ENCODE measurements at regions not wholly inside any gene's neighbourhood (a gene's known extent, or its start where the extent isn't known, plus 50 kb on each side); places are given as distances from the start of the nearest gene placed in this dataset.

- no peaks in the 10 kb centered on the region for H3K4me1 Mint-ChIP-seq (ENCODE audit: low read depth, unreplicated experiment)
- H3K27me3 Mint-ChIP-seq (ENCODE audit: unreplicated experiment) = no peaks in the 10 kb centered on the region
- no peaks in the 10 kb centered on the region for H3K36me3 Mint-ChIP-seq (ENCODE audit: unreplicated experiment)
- H3K27ac Mint-ChIP-seq (ENCODE audit: unreplicated experiment) = no peak overlapping the region
- no peak for DNase-seq
- TF ChIP-seq, protein P1, sequence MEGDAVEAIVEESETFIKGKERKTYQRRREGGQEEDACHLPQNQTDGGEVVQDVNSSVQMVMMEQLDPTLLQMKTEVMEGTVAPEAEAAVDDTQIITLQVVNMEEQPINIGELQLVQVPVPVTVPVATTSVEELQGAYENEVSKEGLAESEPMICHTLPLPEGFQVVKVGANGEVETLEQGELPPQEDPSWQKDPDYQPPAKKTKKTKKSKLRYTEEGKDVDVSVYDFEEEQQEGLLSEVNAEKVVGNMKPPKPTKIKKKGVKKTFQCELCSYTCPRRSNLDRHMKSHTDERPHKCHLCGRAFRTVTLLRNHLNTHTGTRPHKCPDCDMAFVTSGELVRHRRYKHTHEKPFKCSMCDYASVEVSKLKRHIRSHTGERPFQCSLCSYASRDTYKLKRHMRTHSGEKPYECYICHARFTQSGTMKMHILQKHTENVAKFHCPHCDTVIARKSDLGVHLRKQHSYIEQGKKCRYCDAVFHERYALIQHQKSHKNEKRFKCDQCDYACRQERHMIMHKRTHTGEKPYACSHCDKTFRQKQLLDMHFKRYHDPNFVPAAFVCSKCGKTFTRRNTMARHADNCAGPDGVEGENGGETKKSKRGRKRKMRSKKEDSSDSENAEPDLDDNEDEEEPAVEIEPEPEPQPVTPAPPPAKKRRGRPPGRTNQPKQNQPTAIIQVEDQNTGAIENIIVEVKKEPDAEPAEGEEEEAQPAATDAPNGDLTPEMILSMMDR (IDR thresholded peaks at IDR 0.05; ENCODE audit: partially characterized antibody, unreplicated experiment) = no peak
- H3K9me3 Mint-ChIP-seq (ENCODE audit: unreplicated experiment) = no peaks in the 10 kb centered on the region
- H3K4me3 Mint-ChIP-seq (ENCODE audit: unreplicated experiment) = no peak overlapping the region
Observed at GRCh38 chr20:17084909-17085308, 141.9 kb upstream of the PCSK2 start.

DNA sequence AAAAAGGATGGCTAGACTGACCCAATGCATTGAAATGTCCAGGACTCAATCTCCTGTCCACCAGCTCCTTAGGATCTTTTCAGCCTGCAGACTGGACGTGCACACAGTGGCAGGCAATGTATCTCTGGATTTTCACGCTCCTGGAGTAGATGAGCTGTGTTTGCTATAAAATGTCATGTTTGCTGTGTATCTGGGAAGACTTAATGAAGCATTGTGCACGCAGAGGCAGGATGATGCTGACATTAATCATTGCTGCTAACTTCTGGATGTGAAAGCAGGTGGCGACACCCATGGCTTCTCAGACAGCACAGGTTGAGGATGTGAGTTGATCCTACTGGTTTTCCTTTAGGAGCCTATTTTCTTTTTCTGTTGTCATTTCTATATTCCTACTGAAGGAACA lies 133.1 kb upstream of the PCSK2 start:
- H3K36me3 Mint-ChIP-seq (ENCODE audit: unreplicated experiment) = no peaks in the 10 kb centered on the region
- H3K27ac Mint-ChIP-seq (ENCODE audit: unreplicated experiment) = no peak overlapping the region
- H3K9me3 Mint-ChIP-seq (ENCODE audit: unreplicated experiment) = no peaks in the 10 kb centered on the region
- H3K27me3 Mint-ChIP-seq (ENCODE audit: unreplicated experiment) = no peaks in the 10 kb centered on the region
- TF ChIP-seq, protein P1 (IDR thresholded peaks at IDR 0.05; ENCODE audit: partially characterized antibody, unreplicated experiment) = no peak
- no peak for DNase-seq
- no peaks in the 10 kb centered on the region for H3K4me1 Mint-ChIP-seq (ENCODE audit: low read depth, unreplicated experiment)
- no peak overlapping the region for H3K4me3 Mint-ChIP-seq (ENCODE audit: unreplicated experiment)

DNA sequence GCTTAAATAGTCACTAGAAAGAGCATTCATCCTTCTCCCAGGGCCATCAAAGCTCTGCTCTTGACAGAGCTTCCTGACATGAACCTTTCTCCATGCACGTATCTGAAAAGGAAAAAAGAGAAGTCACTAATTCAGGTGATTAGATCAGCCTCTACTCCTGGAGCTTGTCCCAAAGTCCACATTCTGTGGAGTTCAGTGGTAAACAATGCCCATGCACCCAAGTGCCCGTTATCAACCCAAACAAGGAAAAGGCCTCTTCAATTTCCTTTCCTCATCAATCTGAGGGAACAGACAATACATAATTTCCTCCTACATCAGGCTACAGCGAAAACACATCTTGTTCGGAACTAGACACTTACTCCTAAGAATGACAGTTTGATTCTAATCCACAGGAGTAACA lies 129.2 kb upstream of the PCSK2 start:
- DNase-seq = no peak
- no peaks in the 10 kb centered on the region for H3K4me1 Mint-ChIP-seq (ENCODE audit: low read depth, unreplicated experiment)
- no peak overlapping the region for H3K4me3 Mint-ChIP-seq (ENCODE audit: unreplicated experiment)
- H3K27ac Mint-ChIP-seq (ENCODE audit: unreplicated experiment) = no peak overlapping the region
- no peaks in the 10 kb centered on the region for H3K36me3 Mint-ChIP-seq (ENCODE audit: unreplicated experiment)
- no peaks in the 10 kb centered on the region for H3K27me3 Mint-ChIP-seq (ENCODE audit: unreplicated experiment)
- TF ChIP-seq, protein P1 (IDR thresholded peaks at IDR 0.05; ENCODE audit: partially characterized antibody, unreplicated experiment) = no peak
- no peaks in the 10 kb centered on the region for H3K9me3 Mint-ChIP-seq (ENCODE audit: unreplicated experiment)

GRCh38 chr20:17100506-17100905 lies 126.3 kb upstream of the PCSK2 start:
- H3K36me3 Mint-ChIP-seq (ENCODE audit: unreplicated experiment) = no peaks in the 10 kb centered on the region
- no peak for DNase-seq
- TF ChIP-seq, protein P1 (IDR thresholded peaks at IDR 0.05; ENCODE audit: partially characterized antibody, unreplicated experiment) = no peak
- H3K4me1 Mint-ChIP-seq (ENCODE audit: low read depth, unreplicated experiment) = no peaks in the 10 kb centered on the region
- H3K27ac Mint-ChIP-seq (ENCODE audit: unreplicated experiment) = no peak overlapping the region
- H3K4me3 Mint-ChIP-seq (ENCODE audit: unreplicated experiment) = no peak overlapping the region
- H3K27me3 Mint-ChIP-seq (ENCODE audit: unreplicated experiment) = no peaks in the 10 kb centered on the region
- H3K9me3 Mint-ChIP-seq (ENCODE audit: unreplicated experiment) = peaks cover under 1% of the 10 kb centered on the region

- Mint-ChIP-seq H3K27me3 (ENCODE audit: unreplicated experiment) (peaks cover 2% of the 10 kb centered on the region), H3K27ac (ENCODE audit: unreplicated experiment) (no peak overlapping the region)
- DNase-seq = no peak
Observed at GRCh38 chr20:17107127-17107526, 119.7 kb upstream of the PCSK2 start.

More at GRCh38 chr20:17107127-17107526, 119.7 kb upstream of the PCSK2 start:
- peaks cover 2% of the 10 kb centered on the region for H3K9me3 Mint-ChIP-seq (ENCODE audit: unreplicated experiment)
- no peak overlapping the region for H3K4me3 Mint-ChIP-seq (ENCODE audit: unreplicated experiment)
- H3K4me1 Mint-ChIP-seq (ENCODE audit: low read depth, unreplicated experiment) = no peaks in the 10 kb centered on the region
- no peaks in the 10 kb centered on the region for H3K36me3 Mint-ChIP-seq (ENCODE audit: unreplicated experiment)
- TF ChIP-seq, protein P1 (IDR thresholded peaks at IDR 0.05; ENCODE audit: partially characterized antibody, unreplicated experiment) = no peak
